ENCODE measurements at regions not wholly inside any gene's neighbourhood (a gene's known extent, or its start where the extent isn't known, plus 50 kb on each side); places are given as distances from the start of the nearest gene placed in this dataset.

DNA sequence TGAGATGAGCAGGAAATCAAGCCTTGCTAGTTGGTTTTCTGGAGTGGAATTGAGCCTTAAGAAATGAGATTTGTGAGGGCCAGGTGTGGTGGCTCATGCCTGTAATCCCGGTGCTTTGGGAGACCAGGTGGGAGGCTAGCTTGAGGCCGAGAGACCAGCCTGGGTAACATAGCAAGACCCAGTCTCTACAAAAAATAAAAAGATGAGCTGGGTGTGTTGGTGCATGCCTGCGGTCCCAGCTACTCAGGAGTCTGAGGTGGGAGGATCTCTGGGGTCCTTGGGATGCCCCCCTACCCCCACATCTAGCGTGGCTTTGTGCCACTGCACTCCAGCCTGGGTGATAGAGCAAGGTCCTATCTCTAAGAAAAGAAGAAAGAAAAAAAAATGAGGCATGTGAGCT is 104.2 kb upstream of the RTL1 start:
- Histone ChIP-seq H3K4me1 (no peaks in the 10 kb centered on the region), H3K27me3 (no peaks in the 10 kb centered on the region), H3K9me3 (no peaks in the 10 kb centered on the region), H3K4me3 (no peak overlapping the region), H3K27ac (no peak overlapping the region), H3K36me3 (no peaks in the 10 kb centered on the region)
- DNase-seq, result no peak
- TF ChIP-seq, protein P1, sequence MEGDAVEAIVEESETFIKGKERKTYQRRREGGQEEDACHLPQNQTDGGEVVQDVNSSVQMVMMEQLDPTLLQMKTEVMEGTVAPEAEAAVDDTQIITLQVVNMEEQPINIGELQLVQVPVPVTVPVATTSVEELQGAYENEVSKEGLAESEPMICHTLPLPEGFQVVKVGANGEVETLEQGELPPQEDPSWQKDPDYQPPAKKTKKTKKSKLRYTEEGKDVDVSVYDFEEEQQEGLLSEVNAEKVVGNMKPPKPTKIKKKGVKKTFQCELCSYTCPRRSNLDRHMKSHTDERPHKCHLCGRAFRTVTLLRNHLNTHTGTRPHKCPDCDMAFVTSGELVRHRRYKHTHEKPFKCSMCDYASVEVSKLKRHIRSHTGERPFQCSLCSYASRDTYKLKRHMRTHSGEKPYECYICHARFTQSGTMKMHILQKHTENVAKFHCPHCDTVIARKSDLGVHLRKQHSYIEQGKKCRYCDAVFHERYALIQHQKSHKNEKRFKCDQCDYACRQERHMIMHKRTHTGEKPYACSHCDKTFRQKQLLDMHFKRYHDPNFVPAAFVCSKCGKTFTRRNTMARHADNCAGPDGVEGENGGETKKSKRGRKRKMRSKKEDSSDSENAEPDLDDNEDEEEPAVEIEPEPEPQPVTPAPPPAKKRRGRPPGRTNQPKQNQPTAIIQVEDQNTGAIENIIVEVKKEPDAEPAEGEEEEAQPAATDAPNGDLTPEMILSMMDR (IDR thresholded peaks at IDR 0.05), result no peak
- no peak for TF ChIP-seq POLR2A (IDR thresholded peaks at IDR 0.05)

DNA sequence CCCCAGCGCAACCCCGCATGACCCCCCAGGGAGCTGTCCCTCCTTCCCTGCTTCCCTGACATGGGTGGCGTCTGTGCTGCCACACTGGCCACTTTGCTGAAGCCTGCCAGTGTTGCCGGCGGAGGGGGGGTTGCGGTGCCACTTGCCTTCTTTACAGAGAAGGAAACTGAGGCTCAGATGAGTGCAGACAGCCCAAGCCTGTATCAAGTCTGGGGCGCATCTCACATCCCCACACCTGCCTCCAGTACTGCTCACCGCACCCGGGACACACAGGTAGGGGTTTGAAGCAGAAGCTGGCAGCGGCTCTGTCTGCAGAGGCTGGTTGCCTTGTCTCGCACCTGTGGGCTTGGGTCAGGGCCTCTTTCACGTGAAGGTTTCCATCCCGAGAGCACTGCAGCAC is 104.7 kb upstream of the RTL1 start:
- Histone ChIP-seq H3K4me1 (no peaks in the 10 kb centered on the region), H3K36me3 (no peaks in the 10 kb centered on the region), H3K27me3 (no peaks in the 10 kb centered on the region), H3K9me3 (no peaks in the 10 kb centered on the region), H3K27ac (no peak overlapping the region), H3K4me3 (no peak overlapping the region)
- no peak for TF ChIP-seq POLR2A (IDR thresholded peaks at IDR 0.05)
- TF ChIP-seq, protein P1 (IDR thresholded peaks at IDR 0.05), result no peak
- DNase-seq, result no peak

DNA sequence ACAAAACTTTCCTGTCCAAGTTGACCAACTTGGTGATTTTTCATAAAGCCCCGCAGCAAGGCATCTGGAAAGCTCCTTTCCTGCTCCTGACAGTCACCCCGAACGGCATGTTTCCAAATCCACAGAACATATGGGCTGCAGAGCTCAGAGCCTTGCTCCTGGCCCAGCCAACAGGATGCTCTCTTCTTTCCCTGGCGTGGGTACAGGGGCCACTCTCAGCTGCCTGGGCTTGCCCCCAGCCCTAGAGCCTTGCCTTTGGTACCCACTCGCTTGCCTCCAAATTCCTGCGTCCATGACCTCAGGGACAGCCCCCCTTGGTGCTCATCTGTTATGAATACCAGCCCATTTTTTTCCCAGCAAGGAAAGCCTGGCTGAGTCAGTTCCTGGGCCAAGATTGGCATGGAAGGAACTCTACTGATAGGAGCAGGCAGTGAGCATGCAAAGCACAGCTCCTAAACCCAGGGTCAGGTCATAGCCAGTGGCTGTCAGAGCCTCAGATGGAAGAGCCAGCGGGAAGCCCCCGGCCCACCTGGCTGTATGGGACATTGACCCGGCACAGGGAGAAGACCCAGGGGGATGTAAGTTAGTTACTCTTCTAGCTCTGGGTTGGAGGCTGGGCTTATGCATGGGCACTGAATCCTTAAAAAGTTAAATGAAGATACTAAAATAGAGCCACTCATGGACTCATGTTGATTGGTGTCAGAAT is 105.3 kb upstream of the RTL1 start:
- Histone ChIP-seq H3K9me3 (no peaks in the 10 kb centered on the region), H3K27me3 (no peaks in the 10 kb centered on the region), H3K4me1 (no peaks in the 10 kb centered on the region), H3K27ac (no peak overlapping the region), H3K36me3 (no peaks in the 10 kb centered on the region), H3K4me3 (no peak overlapping the region)
- TF ChIP-seq, protein P1 (IDR thresholded peaks at IDR 0.05), result no peak
- TF ChIP-seq POLR2A (IDR thresholded peaks at IDR 0.05), result no peak
- DNase-seq, result no peak

DNA sequence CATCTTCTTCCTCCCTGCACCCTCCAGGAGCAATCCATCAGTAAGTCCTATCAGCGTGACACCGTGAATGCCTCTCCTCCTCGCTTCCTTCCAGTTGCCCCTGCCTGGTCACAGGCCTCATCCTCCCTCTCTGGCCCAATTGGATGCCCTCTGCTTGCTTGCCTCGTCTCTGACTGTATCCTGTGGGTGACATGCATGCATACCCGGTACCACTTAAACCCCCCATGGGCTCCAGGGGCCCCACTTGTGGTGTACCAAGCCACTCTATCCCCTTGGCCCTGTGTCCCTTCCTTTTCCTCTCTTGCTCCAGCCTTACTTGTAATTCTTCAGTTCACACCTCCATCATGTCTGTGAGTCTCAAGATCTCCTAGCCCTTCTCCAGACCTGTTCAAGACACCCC is 106.0 kb upstream of the RTL1 start:
- TF ChIP-seq, protein P1 (IDR thresholded peaks at IDR 0.05), result no peak
- no peak for TF ChIP-seq POLR2A (IDR thresholded peaks at IDR 0.05)
- Histone ChIP-seq H3K36me3 (no peaks in the 10 kb centered on the region), H3K27me3 (no peaks in the 10 kb centered on the region), H3K9me3 (no peaks in the 10 kb centered on the region), H3K27ac (no peak overlapping the region), H3K4me3 (no peak overlapping the region), H3K4me1 (no peaks in the 10 kb centered on the region)
- DNase-seq, result no peak

DNA sequence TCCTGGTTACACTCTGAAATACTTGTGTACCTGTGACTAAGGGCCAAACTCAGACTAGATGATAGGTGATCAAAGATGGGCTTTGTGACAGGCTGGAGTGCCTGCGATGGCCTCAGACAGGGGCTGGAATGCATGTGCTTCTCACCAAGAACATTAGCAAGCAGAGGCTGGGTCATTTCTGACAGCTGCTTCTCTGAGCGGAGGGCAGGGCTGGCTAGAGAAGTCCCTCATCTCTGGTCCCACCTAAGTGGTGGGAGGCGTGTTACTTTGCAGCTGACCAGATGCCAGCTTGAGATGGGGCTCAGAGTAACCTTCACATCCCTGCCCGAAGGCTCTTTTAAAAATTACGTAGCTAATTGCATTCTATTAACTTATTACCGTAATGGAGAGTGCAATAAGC is 106.8 kb upstream of the RTL1 start:
- no peak for DNase-seq
- no peaks in the 10 kb centered on the region for H3K36me3 ChIP-seq
- H3K9me3 ChIP-seq, result no peaks in the 10 kb centered on the region
- TF ChIP-seq, protein P1 (IDR thresholded peaks at IDR 0.05), result no peak
- TF ChIP-seq POLR2A (IDR thresholded peaks at IDR 0.05), result no peak
- H3K27me3 ChIP-seq, result no peaks in the 10 kb centered on the region
- no peak overlapping the region for H3K4me3 ChIP-seq
- no peak overlapping the region for H3K27ac ChIP-seq
- H3K4me1 ChIP-seq, result no peaks in the 10 kb centered on the region

DNA sequence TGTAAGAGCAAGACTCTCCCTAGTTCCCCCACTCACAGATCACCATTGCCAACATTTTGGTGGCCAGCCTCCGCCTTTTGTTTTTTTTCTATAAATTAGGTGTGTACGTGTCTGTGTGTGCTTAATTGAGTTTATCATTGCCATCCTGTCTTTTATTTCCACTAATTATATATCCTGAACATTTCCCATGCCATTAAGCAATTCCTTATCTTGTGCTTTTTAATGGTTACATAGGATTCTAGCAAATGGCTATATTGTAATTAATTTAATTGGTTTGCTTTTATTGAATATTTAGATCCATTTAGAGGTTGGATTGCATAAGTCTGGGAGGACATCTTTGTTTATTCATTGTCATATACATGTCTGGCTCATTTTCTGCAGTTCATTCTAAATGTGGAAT is 107.3 kb upstream of the RTL1 start:
- no peak overlapping the region for H3K27ac ChIP-seq
- H3K4me3 ChIP-seq, result no peak overlapping the region
- no peaks in the 10 kb centered on the region for H3K9me3 ChIP-seq
- TF ChIP-seq, protein P1 (IDR thresholded peaks at IDR 0.05), result no peak
- TF ChIP-seq POLR2A (IDR thresholded peaks at IDR 0.05), result no peak
- no peaks in the 10 kb centered on the region for H3K36me3 ChIP-seq
- no peaks in the 10 kb centered on the region for H3K4me1 ChIP-seq
- DNase-seq, result no peak
- no peaks in the 10 kb centered on the region for H3K27me3 ChIP-seq
